Right ventricle myocardium inferior (tissue), 1 donor: ENCODE measurements at regions not wholly inside any gene's neighbourhood (a gene's known extent, or its start where the extent isn't known, plus 50 kb on each side); places are given as distances from the start of the nearest gene placed in this dataset.

Source experiments
- microRNA-seq: library from miRNA; unstranded; fragments of <30 nt; microRNA quantifications from one replicate; pipeline ENCODE4 v1.2.0, GENCODE V29; 2020
- donor health status: DM: no; HTN: yes; CAD: no; lungs with severe emphysema.

Small RNAs in the stretch of these regions (microRNA-seq; reads per million reads assigned to microRNA genes)
- 680 reads per million, percentile 79 among the genes with 10 or more reads in this experiment for gene MIR181A1
- gene MIR181B1, result 1.8 reads per million
